ENCODE measurements at regions not wholly inside any gene's neighbourhood (a gene's known extent, or its start where the extent isn't known, plus 50 kb on each side); places are given as distances from the start of the nearest gene placed in this dataset.
A peak's percentile ranks its signal among the peaks of the same experiment; 100 is the strongest.

- no peak for DNase-seq
Observed at GRCh38 chr15:66950114-66950513, 115.3 kb upstream of the SMAD3 start.

- DNase-seq: peak; percentile 71
Observed at GRCh38 chr15:66951531-66952320, 113.7 kb upstream of the SMAD3 start.

- no peak for DNase-seq
Observed at GRCh38 chr15:66952756-66953522, 112.5 kb upstream of the SMAD3 start.

- no peak for DNase-seq
Observed at GRCh38 chr15:66953523-66954229, 111.7 kb upstream of the SMAD3 start.

GRCh38 chr15:66954601-66955000 lies 110.8 kb upstream of the SMAD3 start:
- no peak for DNase-seq

- DNase-seq: no peak
Observed at GRCh38 chr15:66955001-66955516, 110.3 kb upstream of the SMAD3 start.

GRCh38 chr15:66955871-66956585 lies 109.4 kb upstream of the SMAD3 start:
- DNase-seq: peak; percentile 38

GRCh38 chr15:66956672-66957430 lies 108.6 kb upstream of the SMAD3 start:
- no peak for DNase-seq

- no peak for DNase-seq
Observed at GRCh38 chr15:66957431-66957720, 108.0 kb upstream of the SMAD3 start.

GRCh38 chr15:66959066-66959465 lies 106.3 kb upstream of the SMAD3 start:
- DNase-seq: no peak

GRCh38 chr15:66959875-66960274 lies 105.5 kb upstream of the SMAD3 start:
- DNase-seq: no peak

- DNase-seq: no peak
Observed at GRCh38 chr15:66960519-66960918, 104.9 kb upstream of the SMAD3 start.

GRCh38 chr15:66961407-66961884 lies 104.0 kb upstream of the SMAD3 start:
- peak; percentile 83 for DNase-seq

GRCh38 chr15:66961901-66962300 lies 103.5 kb upstream of the SMAD3 start:
- DNase-seq: no peak

- no peak for DNase-seq
Observed at GRCh38 chr15:66962522-66962921, 102.9 kb upstream of the SMAD3 start.

- DNase-seq: no peak
Observed at GRCh38 chr15:66963084-66963483, 102.3 kb upstream of the SMAD3 start.

GRCh38 chr15:66963710-66964109 lies 101.7 kb upstream of the SMAD3 start:
- no peak for DNase-seq

- no peak for DNase-seq
Observed at GRCh38 chr15:66964111-66964738, 101.2 kb upstream of the SMAD3 start.

GRCh38 chr15:66964791-66965190 lies 100.6 kb upstream of the SMAD3 start:
- DNase-seq: no peak

- DNase-seq: no peak
Observed at GRCh38 chr15:66965201-66965900, 100.1 kb upstream of the SMAD3 start.

GRCh38 chr15:66966256-66966655 lies 99.1 kb upstream of the SMAD3 start:
- no peak for DNase-seq

Data from fibroblast of upper back skin (primary cell).